DMS 273 (cell line): ENCODE measurements at regions not wholly inside any gene's neighbourhood (a gene's known extent, or its start where the extent isn't known, plus 50 kb on each side); places are given as distances from the start of the nearest gene placed in this dataset.

Experiments used
- DNase-seq: peaks from one replicate; lab custom pipeline; 2025; ENCODE audit not compliant: unreplicated experiment; lab: John Stamatoyannopoulos, UW

GRCh38 chr5:77569409-77569808 is 69.1 kb downstream of the OTP start:
- DNase-seq = no peak

GRCh38 chr5:77568555-77568954 is 70.0 kb downstream of the OTP start:
- no peak for DNase-seq

DNA sequence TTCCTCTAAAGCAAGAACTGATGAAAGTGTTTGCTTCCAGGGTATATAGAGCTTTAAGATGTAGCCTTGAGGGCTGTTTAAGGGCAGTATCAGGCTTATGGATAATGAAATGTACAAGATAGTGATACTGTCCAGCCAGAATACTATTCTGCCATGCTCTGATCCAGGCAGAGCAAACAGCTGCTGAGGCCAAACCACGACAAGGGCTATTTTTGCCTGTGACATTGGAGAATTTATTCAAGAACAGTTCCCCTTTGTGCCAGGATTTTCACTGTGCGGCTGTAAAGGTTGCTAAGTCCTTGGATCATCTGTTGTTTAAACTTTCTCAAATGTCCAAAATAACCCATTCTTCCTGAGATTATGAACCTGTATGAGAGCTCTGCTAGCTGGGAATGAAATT is 70.4 kb downstream of the OTP start:
- no peak for DNase-seq

GRCh38 chr5:77563475-77563874 is 71.4 kb upstream of the WDR41 start:
- DNase-seq = peak; percentile 32

GRCh38 chr5:77561965-77562364 is 69.8 kb upstream of the WDR41 start:
- DNase-seq = no peak

DNA sequence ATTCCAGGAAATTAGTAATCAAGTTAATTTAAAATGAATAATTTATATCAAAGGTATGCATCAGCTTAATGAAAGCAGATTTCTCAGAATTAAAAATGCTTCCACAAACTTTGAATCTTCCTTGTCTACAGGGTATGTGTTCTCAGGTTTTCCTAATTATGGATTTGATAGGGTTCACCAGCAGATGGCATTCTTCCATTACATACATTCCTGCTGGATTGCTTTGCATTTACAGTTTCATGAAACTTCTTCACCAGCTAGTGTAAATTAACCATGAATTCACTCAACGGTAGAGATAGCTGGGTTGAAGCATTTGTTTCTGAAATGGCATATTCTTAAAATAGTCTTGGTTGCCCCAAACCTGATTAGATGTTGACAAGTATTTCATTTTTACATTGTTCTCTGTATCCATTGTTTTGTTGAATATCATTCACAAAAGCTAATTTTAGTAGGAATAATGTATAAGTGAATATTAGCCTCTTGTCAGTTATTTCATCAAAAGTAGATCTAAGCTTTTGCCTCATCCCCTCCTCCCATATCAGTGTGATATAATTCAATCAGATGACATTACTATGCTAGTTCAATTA is 68.7 kb upstream of the WDR41 start:
- peak; percentile 78 for DNase-seq

DNA sequence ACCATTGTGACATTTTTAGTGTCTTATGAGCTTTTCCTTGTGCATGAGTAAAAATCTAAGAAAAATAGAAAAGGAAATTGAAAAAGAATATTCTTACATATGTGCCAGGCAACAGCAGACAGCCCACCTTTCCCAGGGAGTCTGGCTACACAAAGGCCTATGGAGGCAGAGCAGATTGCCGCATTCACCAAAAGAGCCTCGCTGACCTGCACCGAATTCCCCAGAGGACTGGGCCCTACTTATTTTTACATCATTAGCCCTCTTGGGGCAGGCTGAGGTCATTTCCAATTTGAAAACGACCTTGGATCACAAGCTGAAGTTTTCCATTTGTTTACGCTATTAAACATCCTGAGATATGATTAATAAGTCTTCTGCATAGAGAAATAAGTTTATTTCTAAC is 66.2 kb upstream of the WDR41 start:
- peak; percentile 18 for DNase-seq

DNA sequence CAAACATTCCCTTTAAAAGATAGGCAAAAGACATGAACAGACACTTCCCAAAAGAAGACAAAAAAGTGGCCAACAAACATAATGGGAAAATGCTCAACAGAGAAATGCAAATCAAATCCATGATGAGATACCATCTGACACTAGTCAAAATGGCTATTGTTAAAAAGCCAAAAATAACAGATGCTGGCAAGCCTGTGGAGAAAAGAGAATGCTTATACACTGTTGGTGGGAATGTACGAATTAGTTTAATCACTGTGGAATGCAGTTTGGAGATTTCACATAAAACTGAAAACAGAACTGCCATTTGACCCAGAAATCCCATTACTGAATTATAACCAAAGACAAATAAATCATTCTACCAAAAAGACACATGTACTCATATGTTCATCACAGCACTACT is 58.3 kb upstream of the WDR41 start:
- no peak for DNase-seq

GRCh38 chr5:77545285-77545684 is 53.2 kb upstream of the WDR41 start:
- DNase-seq = no peak
